K562 (cell line): ENCODE measurements at regions not wholly inside any gene's neighbourhood (a gene's known extent, or its start where the extent isn't known, plus 50 kb on each side); places are given as distances from the start of the nearest gene placed in this dataset.

Experiments used
- POLR2AphosphoS5 ChIP-seq: IDR thresholded peaks from 2 replicates; pipeline ENCODE4 v1.6.1; 2011; ENCODE audit warnings: mild to moderate bottlenecking, low read depth, low read length, moderate library complexity; ENCODE audit not compliant: control insufficient read depth, insufficient read depth
- ZBTB9 ChIP-seq: fragments of 450-650 bp; formaldehyde crosslinking; IDR thresholded peaks from 2 replicates; pipeline ENCODE4 v1.4.0; 2020; ENCODE audit warnings: mild to moderate bottlenecking, moderate library complexity
- ZNF121 ChIP-seq: sonication (generic); formaldehyde crosslinking; conservative IDR thresholded peaks from 2 replicates; pipeline ENCODE4 v1.8.0; 2022; ENCODE audit warnings: missing genetic modification reagents
- ZNF592 ChIP-seq: fragments of 450-650 bp; IDR thresholded peaks from 2 replicates; pipeline ENCODE4 v1.6.1; 2017; ENCODE audit warnings: antibody characterized with exemption, mild to moderate bottlenecking

- TF ChIP-seq ZNF121 (CRISPR knock-in tag): no peak
- no peak for TF ChIP-seq POLR2AphosphoS5
- TF ChIP-seq ZNF592: no peak
- no peak for TF ChIP-seq ZBTB9 (CRISPR knock-in tag)
These were observed 271.8 kb downstream of the PSAT1 start for GRCh38 chr9:78568774-78569173.
